WTC11 (cell line): ENCODE measurements at regions not wholly inside any gene's neighbourhood (a gene's known extent, or its start where the extent isn't known, plus 50 kb on each side); places are given as distances from the start of the nearest gene placed in this dataset.

Source experiments
- ATAC-seq: fragments of 200-7000 bp; cut with Tn5 transposase; 2 replicates; pipeline ENCODE4 v1.10.0; 2021; ENCODE audit warnings: mild to moderate bottlenecking, moderate library complexity
- CTCF ChIA-PET: fragments of 300-600 bp; sonication (Branson Sonifier 250); formaldehyde crosslinking; loops from one replicate; lab custom pipeline; 2021; ENCODE audit warnings: antibody characterized with exemption; lab: Charles Lee
- POLR2A ChIA-PET: fragments of 350-600 bp; sonication (Branson Sonifier 250); formaldehyde crosslinking; loops from one replicate; lab custom pipeline; 2021; ENCODE audit warnings: antibody characterized with exemption; lab: Charles Lee
- DNase-seq: peaks from one replicate; pipeline ENCODE4 v3.0.0; 2021; ENCODE audit warnings: low spot score
- H3K27ac Mint-ChIP-seq: 2 replicates; pipeline ENCODE4 v1.8.0; 2021; ENCODE audit warnings: mixed read lengths
- H3K27me3 Mint-ChIP-seq: 2 replicates; pipeline ENCODE4 v1.8.0; 2021; ENCODE audit warnings: low read depth, mild to moderate bottlenecking, moderate library complexity, mixed read lengths
- H3K36me3 Mint-ChIP-seq: 2 replicates; pipeline ENCODE4 v1.8.0; 2021; ENCODE audit warnings: mixed read lengths
- H3K4me1 Mint-ChIP-seq: 2 replicates; pipeline ENCODE4 v1.8.0; 2022; ENCODE audit warnings: mixed read lengths
- H3K4me3 Mint-ChIP-seq: 2 replicates; pipeline ENCODE4 v1.8.0; 2021; ENCODE audit warnings: mild to moderate bottlenecking, moderate library complexity, mixed read lengths
- H3K9me3 Mint-ChIP-seq: 2 replicates; pipeline ENCODE4 v1.8.0; 2021; ENCODE audit warnings: mixed read lengths
- CREM ChIP-seq: sonication (generic); formaldehyde crosslinking; IDR thresholded peaks from 2 replicates; pipeline ENCODE4 v1.8.1; 2022; ENCODE audit warnings: mild to moderate bottlenecking, missing genetic modification reagents, moderate library complexity
- FOXJ3 ChIP-seq: sonication (generic); formaldehyde crosslinking; IDR thresholded peaks from 2 replicates; pipeline ENCODE4 v1.9.0; 2021; ENCODE audit warnings: missing genetic modification reagents, mild to moderate bottlenecking, borderline replicate concordance
- GABPB1 ChIP-seq: sonication (generic); formaldehyde crosslinking; IDR thresholded peaks from 2 replicates; pipeline ENCODE4 v1.8.1; 2023; ENCODE audit warnings: mild to moderate bottlenecking, missing genetic modification reagents
- GRHL2 ChIP-seq: fragments of 250-450 bp; sonication (Bioruptor Pico); IDR thresholded peaks from 2 replicates; pipeline ENCODE4 v1.8.0; 2022; ENCODE audit warnings: mild to moderate bottlenecking, moderate library complexity; ENCODE audit not compliant: insufficient replicate concordance, severe bottlenecking
- MYBL2 ChIP-seq: sonication (generic); formaldehyde crosslinking; IDR thresholded peaks from 2 replicates; pipeline ENCODE4 v1.8.1; 2023; ENCODE audit warnings: mild to moderate bottlenecking, moderate library complexity, missing genetic modification reagents
- NR1H2 ChIP-seq: sonication (generic); formaldehyde crosslinking; IDR thresholded peaks from 2 replicates; pipeline ENCODE4 v1.9.0; 2021; ENCODE audit warnings: mild to moderate bottlenecking, moderate library complexity, missing genetic modification reagents
- RORB ChIP-seq: fragments of 250-450 bp; sonication (Bioruptor Pico); IDR thresholded peaks from 2 replicates; pipeline ENCODE4 v1.9.0; 2021; ENCODE audit warnings: mild to moderate bottlenecking
- TCF7 ChIP-seq: sonication (generic); formaldehyde crosslinking; IDR thresholded peaks from 2 replicates; pipeline ENCODE4 v1.8.0; 2022; ENCODE audit warnings: mild to moderate bottlenecking, low read depth, missing genetic modification reagents, moderate library complexity
- TEAD4 ChIP-seq: sonication (generic); formaldehyde crosslinking; IDR thresholded peaks from 2 replicates; pipeline ENCODE4 v1.8.0; 2022; ENCODE audit warnings: mild to moderate bottlenecking, missing genetic modification reagents
- ZNF138 ChIP-seq: sonication (generic); formaldehyde crosslinking; conservative IDR thresholded peaks from 2 replicates; pipeline ENCODE4 v1.8.1; 2022; ENCODE audit warnings: mild to moderate bottlenecking, moderate library complexity, missing genetic modification reagents
- ZNF423 ChIP-seq: fragments of 250-450 bp; sonication (Bioruptor Pico); IDR thresholded peaks from 2 replicates; pipeline ENCODE4 v2.1.2; 2022; ENCODE audit warnings: mild to moderate bottlenecking, moderate library complexity
- TF ChIP-seq, protein P1 (sequence below): fragments of 250-450 bp; sonication (Bioruptor Pico); IDR thresholded peaks from 2 replicates; pipeline ENCODE4 v1.9.0; 2021; ENCODE audit warnings: mild to moderate bottlenecking
- TF ChIP-seq, protein P2 (sequence below): fragments of 250-450 bp; sonication (Bioruptor Pico); IDR thresholded peaks from 2 replicates; pipeline ENCODE4 v1.8.0; 2021; ENCODE audit warnings: mild to moderate bottlenecking
- TF ChIP-seq, protein P3 (sequence below): sonication (generic); formaldehyde crosslinking; IDR thresholded peaks from 2 replicates; pipeline ENCODE4 v1.8.1; 2023; ENCODE audit warnings: mild to moderate bottlenecking, missing genetic modification reagents, moderate library complexity
- TF ChIP-seq, protein P4 (sequence below): sonication (generic); formaldehyde crosslinking; IDR thresholded peaks from 2 replicates; pipeline ENCODE4 v1.8.0; 2022; ENCODE audit warnings: mild to moderate bottlenecking, missing genetic modification reagents

DNA sequence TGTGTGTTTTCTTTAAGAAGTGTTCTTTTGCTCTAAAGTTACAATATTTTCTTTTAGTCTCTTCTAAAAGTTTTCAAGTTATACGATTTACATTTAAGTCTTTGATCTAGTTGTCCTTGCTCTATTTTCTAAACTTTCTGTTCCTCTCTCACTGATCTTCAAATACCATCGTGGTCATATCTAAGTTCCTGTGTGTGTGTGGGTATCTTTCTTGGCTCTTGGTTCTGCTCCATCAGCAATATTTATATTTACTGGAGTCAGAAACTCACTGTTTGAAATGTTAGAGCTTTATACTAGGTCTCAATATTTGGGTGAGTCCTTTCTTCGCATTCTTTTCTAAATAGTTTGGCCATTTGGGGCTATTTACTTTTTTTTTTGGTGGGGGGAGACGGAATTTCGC, 77.3 kb downstream of the COPS8 start:
- Mint-ChIP-seq H3K9me3 (peaks cover 19% of the 10 kb centered on the region), H3K4me1 (peaks cover 13% of the 10 kb centered on the region), H3K27ac (no peak overlapping the region), H3K27me3 (no peaks in the 10 kb centered on the region; the same call in none of the 2 replicates), H3K36me3 (peaks cover 8% of the 10 kb centered on the region), H3K4me3 (no peak overlapping the region)
- CTCF ChIA-PET: interaction anchor here (0.6 kb wide), 1 partner anchor 247 kb away, joined by 4 read pairs; no protein-coding TSS in a partner anchor
- ATAC-seq (no peak), DNase-seq (no peak)
- TF ChIP-seq, protein P1, sequence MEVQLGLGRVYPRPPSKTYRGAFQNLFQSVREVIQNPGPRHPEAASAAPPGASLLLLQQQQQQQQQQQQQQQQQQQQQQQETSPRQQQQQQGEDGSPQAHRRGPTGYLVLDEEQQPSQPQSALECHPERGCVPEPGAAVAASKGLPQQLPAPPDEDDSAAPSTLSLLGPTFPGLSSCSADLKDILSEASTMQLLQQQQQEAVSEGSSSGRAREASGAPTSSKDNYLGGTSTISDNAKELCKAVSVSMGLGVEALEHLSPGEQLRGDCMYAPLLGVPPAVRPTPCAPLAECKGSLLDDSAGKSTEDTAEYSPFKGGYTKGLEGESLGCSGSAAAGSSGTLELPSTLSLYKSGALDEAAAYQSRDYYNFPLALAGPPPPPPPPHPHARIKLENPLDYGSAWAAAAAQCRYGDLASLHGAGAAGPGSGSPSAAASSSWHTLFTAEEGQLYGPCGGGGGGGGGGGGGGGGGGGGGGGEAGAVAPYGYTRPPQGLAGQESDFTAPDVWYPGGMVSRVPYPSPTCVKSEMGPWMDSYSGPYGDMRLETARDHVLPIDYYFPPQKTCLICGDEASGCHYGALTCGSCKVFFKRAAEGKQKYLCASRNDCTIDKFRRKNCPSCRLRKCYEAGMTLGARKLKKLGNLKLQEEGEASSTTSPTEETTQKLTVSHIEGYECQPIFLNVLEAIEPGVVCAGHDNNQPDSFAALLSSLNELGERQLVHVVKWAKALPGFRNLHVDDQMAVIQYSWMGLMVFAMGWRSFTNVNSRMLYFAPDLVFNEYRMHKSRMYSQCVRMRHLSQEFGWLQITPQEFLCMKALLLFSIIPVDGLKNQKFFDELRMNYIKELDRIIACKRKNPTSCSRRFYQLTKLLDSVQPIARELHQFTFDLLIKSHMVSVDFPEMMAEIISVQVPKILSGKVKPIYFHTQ (CRISPR knock-in tag): no peak
- TF ChIP-seq, protein P2, sequence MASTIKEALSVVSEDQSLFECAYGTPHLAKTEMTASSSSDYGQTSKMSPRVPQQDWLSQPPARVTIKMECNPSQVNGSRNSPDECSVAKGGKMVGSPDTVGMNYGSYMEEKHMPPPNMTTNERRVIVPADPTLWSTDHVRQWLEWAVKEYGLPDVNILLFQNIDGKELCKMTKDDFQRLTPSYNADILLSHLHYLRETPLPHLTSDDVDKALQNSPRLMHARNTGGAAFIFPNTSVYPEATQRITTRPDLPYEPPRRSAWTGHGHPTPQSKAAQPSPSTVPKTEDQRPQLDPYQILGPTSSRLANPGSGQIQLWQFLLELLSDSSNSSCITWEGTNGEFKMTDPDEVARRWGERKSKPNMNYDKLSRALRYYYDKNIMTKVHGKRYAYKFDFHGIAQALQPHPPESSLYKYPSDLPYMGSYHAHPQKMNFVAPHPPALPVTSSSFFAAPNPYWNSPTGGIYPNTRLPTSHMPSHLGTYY: no peak
- TF ChIP-seq NR1H2: no peak
- no peak for TF ChIP-seq ZNF138 (CRISPR knock-in tag)
- POLR2A ChIA-PET: no interaction called here

DNA sequence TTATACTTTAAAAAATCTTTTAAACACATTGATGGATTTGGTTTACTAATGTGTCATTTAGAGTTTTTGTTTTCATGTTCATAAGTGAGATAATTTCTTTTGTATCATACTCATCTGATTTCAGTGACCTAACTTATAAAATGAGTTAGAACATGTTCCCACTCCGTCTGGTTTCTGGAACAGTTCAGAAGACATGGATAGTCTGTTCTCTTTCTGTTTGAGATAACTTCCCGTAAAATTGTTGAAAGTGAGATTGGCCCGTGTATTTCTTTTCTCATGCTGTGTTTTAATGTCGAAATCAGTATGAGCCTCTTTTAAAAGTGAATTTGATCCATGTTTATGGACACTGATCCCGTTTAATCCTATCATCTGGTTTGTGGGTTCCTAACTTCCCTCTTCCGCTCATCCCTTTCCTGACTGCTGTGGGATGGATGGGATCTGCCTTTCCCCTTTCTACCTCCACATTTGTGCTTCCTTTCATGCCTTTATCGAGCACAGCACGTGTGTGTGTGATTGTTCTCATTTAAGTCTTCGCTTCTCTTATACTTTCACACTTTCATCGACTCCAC, 78.9 kb downstream of the COPS8 start:
- Mint-ChIP-seq H3K27ac (no peak overlapping the region), H3K4me3 (no peak overlapping the region), H3K36me3 (peaks cover 19% of the 10 kb centered on the region), H3K9me3 (peaks cover 23% of the 10 kb centered on the region), H3K4me1 (peaks cover 10% of the 10 kb centered on the region), H3K27me3 (no peaks in the 10 kb centered on the region; the same call in none of the 2 replicates)
- ChIA-PET CTCF (interaction anchor here (0.7 to 2.5 kb wide), 14 partner anchors 15 to 408 kb away, joined by 3 to 55 read pairs (median 4); no protein-coding TSS in a partner anchor), POLR2A (no interaction called here)
- TF ChIP-seq MYBL2 (CRISPR knock-in tag) (no peak), GABPB1 (CRISPR knock-in tag) (no peak), RORB (CRISPR knock-in tag) (no peak), TEAD4 (no peak), ZNF423 (CRISPR knock-in tag) (no peak), TCF7 (CRISPR knock-in tag) (no peak), CREM (CRISPR knock-in tag) (no peak), FOXJ3 (no peak), GRHL2 (no peak)
- TF ChIP-seq, protein P2: no peak
- TF ChIP-seq, protein P1 (CRISPR knock-in tag): no peak
- TF ChIP-seq, protein P3, sequence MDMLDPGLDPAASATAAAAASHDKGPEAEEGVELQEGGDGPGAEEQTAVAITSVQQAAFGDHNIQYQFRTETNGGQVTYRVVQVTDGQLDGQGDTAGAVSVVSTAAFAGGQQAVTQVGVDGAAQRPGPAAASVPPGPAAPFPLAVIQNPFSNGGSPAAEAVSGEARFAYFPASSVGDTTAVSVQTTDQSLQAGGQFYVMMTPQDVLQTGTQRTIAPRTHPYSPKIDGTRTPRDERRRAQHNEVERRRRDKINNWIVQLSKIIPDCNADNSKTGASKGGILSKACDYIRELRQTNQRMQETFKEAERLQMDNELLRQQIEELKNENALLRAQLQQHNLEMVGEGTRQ (CRISPR knock-in tag): no peak
- TF ChIP-seq, protein P4, sequence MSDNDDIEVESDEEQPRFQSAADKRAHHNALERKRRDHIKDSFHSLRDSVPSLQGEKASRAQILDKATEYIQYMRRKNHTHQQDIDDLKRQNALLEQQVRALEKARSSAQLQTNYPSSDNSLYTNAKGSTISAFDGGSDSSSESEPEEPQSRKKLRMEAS (CRISPR knock-in tag): no peak
- DNase-seq: no peak
- ATAC-seq: no peak
